ENCODE measurements at regions not wholly inside any gene's neighbourhood (a gene's known extent, or its start where the extent isn't known, plus 50 kb on each side); places are given as distances from the start of the nearest gene placed in this dataset.

GRCh38 chr3:40602778-40603385, 78.1 kb downstream of the ZNF621 start:
- Histone ChIP-seq H3K27ac (no peak overlapping the region), H3K36me3 (ENCODE audit: low read depth) (no peaks in the 10 kb centered on the region), H4K20me1 (ENCODE audit: insufficient read depth) (no peaks in the 10 kb centered on the region), H3F3A (ENCODE audit: insufficient read depth) (no peaks in the 10 kb centered on the region), H2AFZ (no peak overlapping the region), H3K4me3 (no peak overlapping the region), H3K4me2 (ENCODE audit: unreplicated experiment) (no peak overlapping the region), H3K9me2 (ENCODE audit: insufficient read depth) (no peaks in the 10 kb centered on the region), H3K27me3 (replicated peaks; ENCODE audit: insufficient read depth) (peaks cover 10% of the 10 kb centered on the region; the same call in 1 of the 2 replicates), H3K9me3 (ENCODE audit: low read depth) (no peaks in the 10 kb centered on the region), H3K9ac (no peak overlapping the region), H3K79me2 (ENCODE audit: insufficient read depth) (no peaks in the 10 kb centered on the region), H3K4me1 (ENCODE audit: insufficient read depth) (no peaks in the 10 kb centered on the region)
- WGBS, 2 experiments (ENCODE audit: low coverage in 1 of 2, low lambda C conversion rate in 2 of 2, missing lambda C conversion rate in 2 of 2), result 18 to 33% methylated on average over 1 of the region's 1 CpG
- in situ Hi-C loops (cut with MboI), result no loop called here
- no peak for TF ChIP-seq EZH2 (IDR thresholded peaks at IDR 0.05; ENCODE audit: insufficient read depth, poor library complexity, severe bottlenecking)
- no peak for TF ChIP-seq EZH2phosphoT487 (IDR thresholded peaks at IDR 0.05; ENCODE audit: insufficient read depth, low read depth)
- no peak for DNase-seq

GRCh38 chr3:40605960-40606359, 81.2 kb downstream of the ZNF621 start:
- H3K27ac ChIP-seq, result no peak overlapping the region
- in situ Hi-C loops (cut with MboI), result no loop called here

GRCh38 chr3:40608091-40608490, 83.3 kb downstream of the ZNF621 start:
- in situ Hi-C loops (cut with MboI), result no loop called here
- no peaks in the 10 kb centered on the region for H3K9me2 ChIP-seq (ENCODE audit: insufficient read depth)
- 43% methylated on average over 2 of the region's 2 CpGs for WGBS, 2 experiments (ENCODE audit: low coverage in 1 of 2, low lambda C conversion rate in 2 of 2, missing lambda C conversion rate in 2 of 2)
- no peaks in the 10 kb centered on the region for H3K9me3 ChIP-seq (ENCODE audit: low read depth)
- H3K36me3 ChIP-seq (ENCODE audit: low read depth), result no peaks in the 10 kb centered on the region
- TF ChIP-seq EZH2phosphoT487 (IDR thresholded peaks at IDR 0.05; ENCODE audit: insufficient read depth, low read depth), result no peak
- TF ChIP-seq EZH2 (IDR thresholded peaks at IDR 0.05; ENCODE audit: insufficient read depth, poor library complexity, severe bottlenecking), result no peak
- no peak for DNase-seq
- H3K4me3 ChIP-seq, result no peak overlapping the region
- H3K27ac ChIP-seq, result no peak overlapping the region
- H3K27me3 ChIP-seq (replicated peaks; ENCODE audit: insufficient read depth), result 0 out of 2 replicates have a peak, but pooled peaks cover 10% of the 10 kb centered on the region
- no peaks in the 10 kb centered on the region for H3K4me1 ChIP-seq (ENCODE audit: insufficient read depth)
- no peaks in the 10 kb centered on the region for H4K20me1 ChIP-seq (ENCODE audit: insufficient read depth)
- no peaks in the 10 kb centered on the region for H3K79me2 ChIP-seq (ENCODE audit: insufficient read depth)
- H3K9ac ChIP-seq, result no peak overlapping the region
- H3F3A ChIP-seq (ENCODE audit: insufficient read depth), result no peaks in the 10 kb centered on the region
- no peak overlapping the region for H3K4me2 ChIP-seq (ENCODE audit: unreplicated experiment)
- H2AFZ ChIP-seq, result no peak overlapping the region

More at GRCh38 chr3:40605960-40606359, 81.2 kb downstream of the ZNF621 start:
- TF ChIP-seq EZH2 (IDR thresholded peaks at IDR 0.05; ENCODE audit: insufficient read depth, poor library complexity, severe bottlenecking), result no peak
- no peak overlapping the region for H3K4me2 ChIP-seq (ENCODE audit: unreplicated experiment)
- H3K9ac ChIP-seq, result no peak overlapping the region
- no peak overlapping the region for H2AFZ ChIP-seq
- H3K9me3 ChIP-seq (ENCODE audit: low read depth), result no peaks in the 10 kb centered on the region
- 45 to 68% methylated on average over 1 of the region's 1 CpG for WGBS, 2 experiments (ENCODE audit: low coverage in 1 of 2, low lambda C conversion rate in 2 of 2, missing lambda C conversion rate in 2 of 2)
- no peaks in the 10 kb centered on the region for H3K79me2 ChIP-seq (ENCODE audit: insufficient read depth)
- H3K36me3 ChIP-seq (ENCODE audit: low read depth), result no peaks in the 10 kb centered on the region
- no peaks in the 10 kb centered on the region for H3F3A ChIP-seq (ENCODE audit: insufficient read depth)
- H3K4me1 ChIP-seq (ENCODE audit: insufficient read depth), result no peaks in the 10 kb centered on the region
- no peaks in the 10 kb centered on the region for H3K27me3 ChIP-seq (replicated peaks; ENCODE audit: insufficient read depth)
- DNase-seq, result peak; percentile 21
- no peaks in the 10 kb centered on the region for H4K20me1 ChIP-seq (ENCODE audit: insufficient read depth)
- H3K9me2 ChIP-seq (ENCODE audit: insufficient read depth), result no peaks in the 10 kb centered on the region
- H3K4me3 ChIP-seq, result no peak overlapping the region

- H2AFZ ChIP-seq, result no peak overlapping the region
- TF ChIP-seq EZH2 (IDR thresholded peaks at IDR 0.05; ENCODE audit: insufficient read depth, poor library complexity, severe bottlenecking), result no peak
- no peaks in the 10 kb centered on the region for H3K36me3 ChIP-seq (ENCODE audit: low read depth)
- no peaks in the 10 kb centered on the region for H3K9me3 ChIP-seq (ENCODE audit: low read depth)
- WGBS, 2 experiments (ENCODE audit: low coverage in 1 of 2, low lambda C conversion rate in 2 of 2, missing lambda C conversion rate in 2 of 2), result 50 to 60% methylated on average over 5 of the region's 5 CpGs
- no peaks in the 10 kb centered on the region for H3K79me2 ChIP-seq (ENCODE audit: insufficient read depth)
- in situ Hi-C loops (cut with MboI), result no loop called here
- H3K27me3 ChIP-seq (replicated peaks; ENCODE audit: insufficient read depth), result peaks cover 38% of the 10 kb centered on the region
- DNase-seq, result no peak
- no peaks in the 10 kb centered on the region for H4K20me1 ChIP-seq (ENCODE audit: insufficient read depth)
- no peaks in the 10 kb centered on the region for H3K4me1 ChIP-seq (ENCODE audit: insufficient read depth)
- H3K9me2 ChIP-seq (ENCODE audit: insufficient read depth), result no peaks in the 10 kb centered on the region
- H3K9ac ChIP-seq, result no peak overlapping the region
- no peak overlapping the region for H3K4me3 ChIP-seq
- no peaks in the 10 kb centered on the region for H3F3A ChIP-seq (ENCODE audit: insufficient read depth)
- H3K4me2 ChIP-seq (ENCODE audit: unreplicated experiment), result no peak overlapping the region
- H3K27ac ChIP-seq, result no peak overlapping the region
Measured at GRCh38 chr3:40613306-40613705, 88.5 kb downstream of the ZNF621 start.
